ENCODE measurements at regions not wholly inside any gene's neighbourhood (a gene's known extent, or its start where the extent isn't known, plus 50 kb on each side); places are given as distances from the start of the nearest gene placed in this dataset.

DNA sequence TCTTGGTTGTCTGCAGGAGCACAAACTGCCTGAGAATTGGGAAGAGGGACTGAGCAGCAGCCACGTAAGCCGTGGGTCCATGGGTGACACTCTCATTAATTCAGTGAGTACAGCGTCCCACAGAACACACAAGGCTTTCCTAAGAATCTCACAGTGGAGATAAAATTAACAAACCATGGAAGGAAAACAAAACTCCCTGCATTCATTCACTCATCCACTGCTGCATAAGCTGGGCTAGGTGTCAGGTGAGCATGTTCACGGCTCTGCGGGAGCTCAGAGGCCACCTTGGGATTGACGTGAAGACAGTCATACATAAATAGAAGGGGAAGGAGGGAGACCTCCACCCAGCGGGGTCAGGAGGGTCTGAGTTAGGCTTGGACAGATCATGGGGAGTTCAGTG lies 1442.7 kb downstream of the TBC1D22A start:
- no peak for DNase-seq

DNA sequence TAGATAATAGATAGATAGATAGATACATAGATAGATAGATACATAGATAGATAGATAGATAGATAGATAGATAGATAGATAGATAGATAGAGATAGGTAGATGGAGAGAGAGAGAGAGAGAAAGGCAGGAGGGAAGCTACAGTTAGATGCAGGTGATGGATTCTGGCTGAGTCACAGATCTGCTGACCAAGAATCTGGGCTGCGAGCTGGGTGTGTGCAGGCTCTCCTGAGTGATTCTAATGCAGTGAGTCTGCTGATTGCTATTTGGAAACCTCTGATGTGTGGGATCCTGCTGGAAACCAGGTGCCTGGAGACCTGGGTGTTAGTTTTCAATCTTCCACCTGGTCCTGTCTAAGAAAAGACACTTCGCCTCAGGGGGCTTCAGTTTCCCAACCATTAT lies 1441.8 kb downstream of the TBC1D22A start:
- no peak for DNase-seq

DNA sequence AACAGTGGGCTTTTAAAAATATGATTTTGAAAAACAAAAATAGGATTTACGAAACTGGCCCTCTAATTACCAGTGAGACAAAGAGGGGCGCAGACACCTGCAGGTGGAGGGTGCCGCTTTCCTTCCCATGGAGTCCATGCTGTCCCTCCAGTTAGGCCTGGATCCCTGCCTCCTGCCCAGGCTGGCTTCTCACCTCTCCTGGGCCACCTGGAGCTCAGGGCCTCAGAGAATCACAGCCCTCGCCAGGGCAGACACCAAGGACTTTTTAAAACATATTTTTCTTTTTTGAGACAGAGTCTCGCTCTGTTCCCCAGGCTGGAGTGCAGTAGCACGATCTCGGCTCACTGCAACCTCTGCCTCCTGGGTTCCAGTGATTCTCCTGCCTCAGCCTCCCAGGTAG lies 1437.2 kb downstream of the TBC1D22A start:
- DNase-seq: no peak

DNA sequence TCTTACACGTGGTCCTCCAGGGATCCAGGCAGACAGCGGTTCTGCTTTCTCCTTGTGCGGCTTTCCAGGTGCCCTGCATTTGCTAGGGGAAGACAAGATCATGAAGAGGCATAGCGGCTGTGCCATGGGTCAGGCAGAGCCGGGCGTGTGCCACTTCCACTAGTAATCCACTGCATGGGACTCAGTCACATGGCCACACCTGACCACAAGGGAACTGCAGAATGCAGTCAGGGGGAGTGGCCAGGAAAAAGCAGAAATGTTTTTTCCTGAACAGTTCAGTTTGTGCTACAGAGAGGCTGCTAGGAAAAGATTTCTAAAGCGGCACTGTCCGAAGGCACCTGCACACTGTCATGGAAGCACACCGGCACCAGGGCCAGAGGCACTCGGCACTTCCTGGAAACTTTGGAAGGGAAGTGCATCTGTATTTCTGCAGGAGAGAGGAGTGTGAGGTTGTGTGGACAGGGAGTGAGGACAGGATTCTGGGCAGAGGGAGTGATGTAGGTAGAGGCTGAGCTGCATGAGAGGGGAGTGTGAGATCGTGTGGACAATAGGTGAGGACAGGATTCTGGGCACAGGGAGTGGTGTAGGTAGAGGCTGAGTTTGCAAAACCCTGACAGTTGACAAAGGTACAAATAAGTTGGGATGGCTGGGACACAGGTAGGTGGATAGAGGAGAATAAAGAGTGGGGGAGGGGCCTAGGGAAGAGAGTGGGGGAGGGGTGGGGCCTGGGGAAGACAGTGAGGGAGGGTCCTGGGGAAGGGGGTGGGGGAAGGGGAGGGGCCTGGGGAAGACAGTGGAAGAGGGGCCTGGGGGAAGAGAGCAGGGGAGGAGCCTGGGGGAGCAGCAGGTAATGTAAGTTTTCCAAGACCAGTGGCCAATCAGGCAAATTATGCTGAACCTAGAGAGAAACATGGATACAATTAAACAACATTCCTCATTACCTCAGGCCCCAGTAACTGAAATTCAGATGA lies 1436.3 kb downstream of the TBC1D22A start:
- DNase-seq: no peak

DNA sequence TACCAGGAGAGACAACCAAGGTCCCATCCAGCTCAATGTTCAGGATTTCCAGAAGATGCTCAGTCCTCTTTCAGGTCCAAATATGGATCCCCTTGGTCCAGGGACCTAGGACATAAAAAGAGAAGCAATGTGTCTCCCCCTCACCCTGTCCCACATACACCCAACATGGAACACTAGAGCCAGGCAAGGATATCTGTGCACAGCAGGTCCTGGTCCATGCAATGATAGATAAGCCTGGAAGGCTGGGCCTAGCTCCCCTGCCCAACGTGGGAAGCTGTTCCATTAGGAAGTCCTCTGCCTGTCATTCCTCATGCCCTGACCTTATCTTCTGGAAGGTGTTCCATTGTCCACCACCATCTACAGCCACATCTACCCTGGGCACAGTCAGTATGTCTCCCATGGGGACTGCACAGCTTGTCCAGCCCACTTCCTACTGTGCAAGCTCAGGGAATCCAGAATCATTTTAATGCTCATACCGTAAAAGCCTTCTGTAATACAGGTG lies 1434.8 kb downstream of the TBC1D22A start:
- DNase-seq: no peak

DNA sequence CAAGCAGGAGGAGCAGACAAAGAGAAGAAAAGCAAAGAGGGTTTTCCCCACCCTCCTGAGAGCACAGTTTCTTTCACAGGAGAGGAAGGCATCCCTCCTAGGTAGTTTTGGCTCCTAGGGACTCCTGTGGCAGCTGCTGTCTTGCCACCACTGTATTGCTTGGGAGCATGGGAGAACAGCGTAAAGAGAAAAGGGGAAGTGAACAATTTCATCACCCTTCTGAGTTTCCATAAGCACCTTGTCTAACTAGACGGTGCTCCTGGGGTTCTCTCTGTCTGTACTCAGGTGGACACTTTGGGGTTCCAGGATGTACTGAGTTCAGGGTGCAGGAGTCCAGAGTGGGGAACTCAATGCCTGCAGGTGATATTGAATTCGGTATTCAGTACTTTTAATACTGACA lies 1430.5 kb downstream of the TBC1D22A start:
- DNase-seq: no peak

DNA sequence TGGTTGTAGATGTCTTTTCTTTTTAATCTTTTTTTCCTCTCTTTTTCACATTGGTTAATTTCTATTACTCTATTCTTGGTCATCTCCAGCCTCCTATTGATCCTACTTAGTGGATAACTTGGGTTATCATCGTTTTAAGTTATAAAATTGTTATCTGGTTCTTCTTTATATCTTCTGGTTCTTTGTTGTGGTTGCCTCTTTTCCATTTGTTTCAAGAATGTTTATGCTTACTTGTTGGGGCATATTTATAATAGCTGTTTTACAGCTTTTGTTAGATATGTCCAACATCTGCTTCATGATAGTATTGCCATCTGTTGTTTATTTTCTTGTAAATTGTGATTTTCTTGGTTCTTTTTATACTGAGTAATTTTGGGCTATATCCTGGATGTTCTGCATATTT lies 1429.6 kb downstream of the TBC1D22A start:
- DNase-seq: no peak

DNA sequence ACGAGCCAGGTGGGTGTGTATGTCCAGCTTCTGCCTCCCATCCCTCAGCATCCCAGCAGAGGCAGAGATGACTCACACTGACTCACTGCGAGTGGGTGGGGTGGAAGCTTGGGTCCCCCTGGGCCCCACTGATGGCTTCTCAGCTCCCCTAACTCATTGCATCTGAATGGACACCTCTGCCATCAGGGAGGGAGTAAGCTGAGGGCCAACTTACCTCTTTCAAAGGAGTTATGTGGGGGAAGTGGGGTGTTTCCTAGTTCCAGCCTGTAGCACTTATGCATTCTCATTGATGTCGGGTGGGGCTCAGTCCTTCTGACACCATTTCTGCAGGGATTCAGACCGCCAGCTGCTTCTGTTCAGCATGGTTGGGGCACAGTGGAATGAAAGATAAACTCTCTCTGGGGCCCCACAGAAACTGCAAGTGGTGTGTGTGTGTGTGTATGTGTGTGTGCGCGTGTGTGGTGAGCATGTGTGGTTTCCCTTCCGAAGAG lies 1425.8 kb downstream of the TBC1D22A start:
- no peak for DNase-seq

DNA sequence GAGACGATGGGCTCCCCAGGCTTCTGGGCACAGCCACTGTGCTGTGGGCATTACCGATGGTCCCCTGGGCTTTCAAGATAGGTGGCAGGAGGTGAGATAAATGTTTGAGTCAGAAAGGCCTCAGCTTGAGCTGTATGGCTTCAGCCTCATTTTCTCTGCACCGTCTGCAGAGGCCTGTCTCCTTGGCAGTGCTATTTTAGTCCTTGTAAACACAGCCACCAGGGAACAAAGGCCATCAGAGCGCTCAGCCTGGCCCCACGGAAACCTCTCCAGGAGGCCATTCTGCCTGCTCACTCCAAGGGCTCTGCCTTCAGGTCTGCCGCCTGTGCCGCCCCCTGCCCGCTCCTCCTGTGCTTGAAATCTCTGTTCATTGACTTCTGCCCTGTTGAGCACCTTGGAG lies 1424.9 kb downstream of the TBC1D22A start:
- DNase-seq: no peak

DNA sequence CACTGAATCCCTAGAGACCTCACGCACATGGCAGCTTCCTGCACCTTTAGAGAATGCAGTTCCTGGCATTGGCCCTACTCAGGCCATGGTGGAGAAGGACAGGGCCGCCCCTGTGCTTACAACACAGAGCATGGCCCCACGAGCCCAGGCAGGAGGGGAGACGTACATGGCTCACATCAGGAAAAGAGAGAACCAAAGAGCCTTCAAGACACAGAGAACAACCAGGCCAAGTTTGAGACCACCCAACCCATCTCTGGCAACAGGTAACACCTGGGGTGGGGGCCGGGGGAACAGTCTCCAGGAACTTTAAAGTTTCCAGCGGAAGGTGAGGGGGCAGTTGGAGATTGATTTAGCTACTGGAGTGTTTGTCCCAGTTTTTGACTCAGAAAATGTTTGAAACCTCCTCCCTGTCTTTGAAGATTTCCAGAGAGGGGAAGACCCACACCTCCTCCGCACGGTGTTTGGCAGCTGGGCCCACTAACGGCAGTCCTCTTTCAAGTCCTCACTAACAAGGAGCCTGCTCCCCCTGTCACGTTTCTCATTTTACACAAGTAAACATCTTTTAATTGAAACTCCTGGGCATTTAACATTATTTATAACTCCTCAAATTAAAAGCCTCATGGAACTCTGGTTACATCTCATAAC lies 1423.8 kb downstream of the TBC1D22A start:
- DNase-seq: no peak

DNA sequence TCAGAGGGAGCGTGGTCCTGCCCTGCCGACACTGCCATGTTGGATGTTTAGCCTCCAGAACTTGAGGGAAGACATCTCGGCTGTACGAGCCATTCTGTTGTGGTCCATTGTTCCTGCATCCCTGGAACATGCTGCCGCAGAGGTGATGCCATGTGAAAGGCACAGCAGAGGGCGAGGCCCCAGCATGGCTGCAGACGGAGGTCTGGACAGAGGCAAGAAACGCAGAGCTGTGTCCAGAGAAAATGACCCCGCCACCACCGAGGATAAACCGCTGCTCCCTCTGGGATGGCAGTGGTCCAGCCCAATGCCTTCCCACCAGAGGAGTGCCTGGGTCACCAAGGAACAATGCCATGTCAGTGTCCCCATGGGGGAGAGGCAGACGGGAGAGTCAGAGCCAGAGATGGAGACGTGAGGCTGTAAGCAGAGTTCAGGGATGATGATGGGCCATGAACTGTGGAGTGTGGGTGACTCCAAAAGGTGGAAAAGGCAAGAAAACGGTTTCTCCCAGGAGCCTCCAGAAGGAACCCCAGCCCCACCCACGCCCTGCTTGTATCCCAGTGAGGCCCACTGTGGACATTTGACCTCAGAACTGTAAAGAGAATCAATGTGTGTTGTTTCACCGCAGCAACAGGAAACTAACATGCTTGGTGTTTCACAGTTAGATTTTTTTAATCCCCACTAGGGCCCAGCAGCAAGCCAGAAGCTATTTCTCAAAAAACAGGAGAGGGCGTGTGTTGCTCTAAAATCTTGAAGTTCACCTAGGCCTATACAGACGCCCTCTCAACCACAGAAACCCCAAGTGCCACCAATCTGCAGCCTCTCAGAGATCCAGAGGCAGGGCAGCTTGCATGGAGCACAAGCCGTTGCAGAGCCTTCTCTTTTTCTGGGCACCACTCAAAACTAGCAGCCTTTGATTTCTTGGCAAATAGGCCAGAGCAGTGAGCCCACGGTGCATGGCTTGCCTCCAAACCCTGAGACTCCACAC lies 1422.9 kb downstream of the TBC1D22A start:
- no peak for DNase-seq

DNA sequence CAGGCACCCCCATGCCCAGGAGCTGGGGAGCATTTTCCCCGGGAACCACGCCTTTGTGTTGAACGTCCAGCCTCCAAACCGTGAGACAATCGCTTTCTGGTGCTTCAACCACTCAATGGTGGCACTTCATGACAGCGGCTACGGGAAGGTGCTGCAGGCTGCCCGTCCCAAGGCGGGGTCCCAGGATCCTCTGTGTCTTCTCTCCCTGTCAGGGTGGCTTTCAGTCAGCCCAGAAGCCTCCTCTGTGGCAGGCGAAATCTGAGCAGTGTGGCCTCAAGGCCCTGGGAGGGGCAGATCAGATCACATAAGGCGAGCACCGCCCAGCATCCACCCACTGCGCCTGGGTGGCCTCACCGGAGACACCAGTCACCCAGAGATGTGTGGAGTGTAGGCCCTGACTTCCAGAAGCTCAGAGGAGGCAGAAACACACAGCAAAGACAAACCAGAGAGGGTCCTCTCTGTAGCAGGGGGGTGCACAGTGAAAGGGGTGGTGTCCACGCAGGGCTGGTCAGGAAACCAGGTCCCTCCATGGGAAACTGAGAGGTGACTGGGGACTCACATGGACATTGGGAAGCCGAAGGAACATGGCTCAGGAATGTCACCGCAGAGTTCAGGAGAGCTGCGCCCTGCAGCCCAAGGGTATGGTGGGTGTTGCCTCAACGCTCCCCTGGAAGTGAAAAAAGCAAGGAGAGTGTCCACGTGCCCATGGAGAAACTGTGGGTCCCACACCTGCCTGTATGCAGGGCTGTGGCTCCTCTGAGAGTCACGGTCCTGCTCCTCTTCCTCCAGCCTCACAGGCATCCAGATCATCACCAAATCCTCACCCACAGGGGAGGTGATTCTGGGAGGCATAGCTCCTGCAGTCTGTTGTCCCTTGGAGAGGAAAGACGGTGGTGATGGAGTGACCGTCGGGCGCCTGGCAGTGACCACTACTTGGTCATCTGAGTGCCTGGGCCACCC lies 1420.7 kb downstream of the TBC1D22A start:
- no peak for DNase-seq

DNA sequence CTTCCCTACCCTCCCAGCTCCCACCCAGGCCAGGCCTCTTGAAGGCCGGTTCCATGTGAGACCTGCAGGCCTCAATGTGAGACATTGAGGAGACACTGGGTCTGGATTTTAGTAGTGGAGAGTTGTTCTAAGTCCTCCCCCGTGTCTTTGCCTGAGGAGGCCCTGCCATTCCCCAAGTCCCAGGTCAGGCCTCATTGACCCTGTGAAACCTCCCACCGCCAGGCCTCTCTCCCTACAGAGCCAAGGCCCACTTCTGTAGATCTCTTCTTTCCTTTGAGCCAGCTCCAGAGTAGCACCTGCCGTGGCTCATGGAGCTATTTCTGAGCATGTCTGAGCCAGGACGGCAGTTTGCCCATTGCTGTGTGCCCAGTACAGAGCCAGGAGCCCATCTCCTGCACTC lies 1419.6 kb downstream of the TBC1D22A start:
- DNase-seq: no peak

DNA sequence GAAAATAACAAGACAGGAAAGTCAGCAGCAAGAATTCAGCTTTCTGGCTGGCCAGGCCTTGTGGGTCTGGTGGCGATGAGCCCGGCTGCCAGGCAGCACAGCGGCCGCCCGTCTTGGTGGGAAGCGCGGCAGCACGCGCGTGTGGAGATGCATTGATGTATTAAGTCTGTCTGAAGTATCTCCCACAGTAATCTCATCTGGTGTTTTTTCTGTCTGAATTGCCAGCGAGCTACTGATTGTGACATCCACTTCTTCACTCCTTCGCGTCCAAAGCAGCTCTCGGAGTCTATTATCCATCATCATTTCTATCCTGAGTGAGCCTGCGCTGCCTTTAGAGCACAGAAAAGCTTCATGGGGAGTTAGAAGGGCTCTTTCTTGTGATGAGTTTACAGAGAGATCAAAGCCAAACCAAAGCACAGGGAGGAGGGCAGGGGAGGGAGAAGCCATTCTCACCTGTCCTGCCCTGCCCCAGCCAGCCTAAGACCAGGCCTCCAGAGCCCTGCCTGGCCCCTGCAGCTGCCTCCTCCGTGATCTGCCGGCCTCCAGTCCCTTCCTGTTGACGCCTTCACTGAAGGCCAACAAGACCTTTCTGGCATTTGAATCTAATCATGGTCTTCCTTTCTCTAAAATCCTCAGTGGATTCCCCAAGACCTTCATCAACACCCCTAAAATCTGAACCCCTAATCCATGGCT lies 1419.0 kb downstream of the TBC1D22A start:
- DNase-seq: no peak

DNA sequence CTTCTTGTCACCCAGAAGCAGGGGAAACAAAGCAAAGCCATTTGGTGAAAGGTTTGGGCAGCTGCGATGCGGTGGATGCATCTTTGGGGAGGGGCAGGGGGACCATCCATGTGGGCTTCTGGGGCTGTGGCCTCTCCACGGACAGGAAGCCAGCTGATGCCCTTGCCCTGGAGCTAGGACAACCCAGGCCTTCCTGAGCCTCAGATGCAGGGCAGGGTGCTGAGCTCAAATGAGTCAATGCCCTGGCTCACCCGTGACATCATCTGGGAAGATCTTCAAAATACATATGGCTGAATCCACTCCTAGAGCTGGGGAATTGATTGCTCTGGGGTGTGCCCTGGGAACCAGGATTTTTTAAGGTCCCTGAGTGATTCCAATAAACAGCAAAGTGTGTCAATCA lies 1418.2 kb downstream of the TBC1D22A start:
- DNase-seq: no peak

DNA sequence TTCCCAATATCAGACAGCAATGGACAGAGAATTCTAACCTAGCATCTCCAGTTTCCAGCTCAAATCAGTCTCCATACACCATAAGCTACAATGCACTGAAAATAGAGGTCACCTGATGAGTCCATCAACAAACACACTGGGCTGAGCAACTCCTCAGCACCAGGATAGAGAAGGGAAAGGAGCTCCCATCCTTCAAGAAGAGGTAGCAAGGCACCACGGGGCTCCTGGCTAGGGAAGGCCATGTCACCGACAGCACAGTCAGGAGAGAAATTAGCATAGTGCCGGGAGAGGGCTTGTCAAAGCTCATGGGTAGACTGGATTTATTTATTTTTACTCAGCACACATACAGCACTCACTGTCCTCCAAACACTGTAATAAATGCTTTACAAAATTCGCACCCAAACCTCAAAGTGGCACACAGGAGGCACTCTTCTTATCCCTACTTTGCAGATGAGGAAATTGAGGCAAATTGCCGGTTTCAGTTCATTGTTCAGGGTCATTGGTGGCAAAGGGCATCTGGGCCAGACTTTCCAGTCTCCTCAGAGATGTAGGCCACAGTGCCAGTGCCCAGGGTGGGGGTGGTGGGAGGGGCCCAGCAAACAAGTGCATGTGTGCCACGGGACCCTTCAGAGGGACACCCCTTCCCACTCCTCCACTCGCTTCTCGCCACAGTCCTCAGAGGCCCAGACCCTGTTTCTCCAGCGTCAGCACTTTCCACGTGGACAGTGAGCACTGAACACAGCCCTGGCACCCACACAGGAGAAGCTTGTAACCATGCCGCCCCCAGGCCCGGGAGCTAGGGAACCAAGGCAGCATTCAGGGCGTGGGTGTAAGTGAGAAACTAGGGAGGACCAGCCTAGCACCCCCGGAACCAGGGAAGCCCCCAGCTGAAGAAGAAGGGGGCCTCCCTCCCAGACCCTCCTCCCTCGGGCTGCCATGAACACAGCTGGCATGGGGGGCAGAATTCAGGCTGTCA lies 1417.4 kb downstream of the TBC1D22A start:
- no peak for DNase-seq

DNA sequence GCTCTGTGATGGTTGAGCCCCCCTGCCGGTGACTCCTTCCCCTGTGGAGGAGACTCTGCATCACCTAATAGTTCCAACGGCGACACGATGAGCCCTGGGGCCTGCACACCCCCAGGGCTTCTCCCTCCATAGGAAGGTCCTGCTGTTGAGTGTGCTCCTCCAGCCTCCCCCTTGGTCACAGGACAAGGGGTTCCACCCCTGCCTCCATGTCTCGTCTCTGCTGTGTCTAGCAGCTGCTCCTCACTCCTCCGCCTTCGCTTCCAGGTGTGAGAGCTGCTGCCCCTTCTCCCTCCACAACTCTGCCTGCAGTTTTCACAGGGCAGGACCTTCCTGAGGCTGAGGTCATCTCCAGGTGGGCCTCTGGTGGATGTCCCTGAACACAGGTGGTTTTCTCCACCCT lies 1416.1 kb downstream of the TBC1D22A start:
- no peak for DNase-seq

DNA sequence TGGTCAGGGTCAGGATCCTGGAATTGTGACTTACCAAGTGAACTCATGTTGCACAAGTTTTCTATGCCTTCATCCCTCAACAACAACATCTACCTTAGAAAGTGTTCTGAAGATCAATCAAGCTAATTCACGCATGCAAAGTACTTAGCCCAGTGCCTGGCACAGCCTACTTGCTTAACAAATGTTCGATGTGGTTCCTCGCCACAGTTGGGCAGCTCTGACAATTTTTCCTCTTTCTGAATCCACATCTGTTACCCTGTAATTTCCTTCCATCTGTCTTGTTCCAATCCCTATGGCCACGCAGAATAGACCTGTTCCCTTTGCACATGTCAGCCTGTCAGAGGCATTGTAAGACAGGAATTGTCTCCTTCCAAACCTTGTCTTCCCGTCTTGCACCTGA lies 1415.2 kb downstream of the TBC1D22A start:
- no peak for DNase-seq

DNA sequence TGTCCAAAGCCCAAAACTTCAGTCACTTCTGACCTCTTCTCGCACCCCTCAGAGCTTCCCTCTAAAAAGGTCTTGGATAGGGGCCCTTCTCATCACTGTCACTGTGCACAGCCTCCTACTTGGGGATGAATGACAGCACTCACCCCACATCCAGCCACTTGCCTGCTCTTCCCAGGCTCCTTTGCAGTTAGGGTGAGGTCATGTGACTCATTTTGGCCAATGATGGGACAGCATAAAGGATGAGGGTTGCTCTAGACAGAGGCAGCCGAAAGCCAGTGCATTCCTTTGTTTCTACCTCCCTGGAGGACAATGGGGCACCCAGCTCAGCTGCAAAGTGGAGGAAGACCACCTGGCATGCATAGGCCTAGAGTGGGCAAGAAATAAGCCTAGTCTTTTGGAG lies 1413.3 kb downstream of the TBC1D22A start:
- DNase-seq: no peak

DNA sequence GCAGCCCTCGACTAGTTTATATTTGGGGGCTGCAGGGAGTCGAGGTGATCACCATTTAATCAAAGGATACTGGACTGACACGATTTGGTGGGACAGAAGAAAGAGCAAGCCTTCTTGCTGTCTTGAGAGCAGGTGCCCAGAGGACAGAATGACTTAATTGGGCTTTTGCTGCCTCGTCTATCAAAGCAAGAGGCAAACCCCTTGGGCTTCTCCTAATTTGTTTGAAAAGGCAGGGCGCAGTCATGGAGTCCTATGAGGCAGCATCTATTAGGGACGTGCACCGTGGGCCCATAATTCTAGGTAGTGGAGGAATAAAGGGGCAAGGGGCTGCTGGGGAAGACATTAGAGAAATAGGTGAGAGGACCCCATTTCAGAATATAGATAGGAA lies 1411.3 kb downstream of the TBC1D22A start:
- DNase-seq: no peak

All from 8988T (cell line).